Stromal cell of bone marrow (primary cell): ENCODE measurements at regions not wholly inside any gene's neighbourhood (a gene's known extent, or its start where the extent isn't known, plus 50 kb on each side); places are given as distances from the start of the nearest gene placed in this dataset.
"Not testable (repeated sequence)": the region's sequence is repeated elsewhere in the genome, so short reads cannot be mapped to it uniquely, and the experiment has no call there.

Experiments used
- DNase-seq: peaks from one replicate; pipeline ENCODE4 v3.0.0-alpha.2; 2012; ENCODE audit warnings: low read depth

- DNase-seq, result no peak
These were observed 59.7 kb downstream of the NHLRC1 start for GRCh38 chr6:18062733-18063132.

GRCh38 chr6:18058429-18058828 lies 64.0 kb downstream of the NHLRC1 start:
- DNase-seq, result no peak

GRCh38 chr6:18055714-18056382 lies 66.6 kb downstream of the NHLRC1 start:
- no peak for DNase-seq

- no peak for DNase-seq
These were observed 67.4 kb downstream of the NHLRC1 start for GRCh38 chr6:18055098-18055497.

GRCh38 chr6:18053555-18054445 lies 66.4 kb upstream of the KIF13A start:
- no peak for DNase-seq

GRCh38 chr6:18053078-18053477 lies 65.6 kb upstream of the KIF13A start:
- peak; percentile 33 for DNase-seq

DNA sequence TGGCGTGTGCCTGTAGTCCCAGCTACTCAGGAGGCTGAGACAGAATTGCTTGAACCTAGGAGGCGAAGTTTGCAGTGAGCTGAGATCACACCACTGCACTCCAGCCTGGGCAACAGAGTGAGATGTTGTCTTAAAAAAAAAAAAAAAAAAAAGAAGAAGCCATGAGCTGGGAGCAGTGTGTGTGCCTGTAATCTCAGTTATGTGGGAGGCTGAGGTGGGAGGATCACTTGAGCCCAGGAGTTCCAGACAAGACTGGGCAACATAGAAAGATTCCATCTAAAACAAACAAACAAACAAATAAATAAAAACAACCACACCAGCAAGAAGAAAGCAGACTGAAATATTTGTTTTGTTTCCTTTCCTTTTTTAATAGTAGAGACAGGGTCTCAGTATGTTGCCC lies 62.2 kb upstream of the KIF13A start:
- DNase-seq, result no peak

- no peak for DNase-seq
These were observed 61.7 kb upstream of the KIF13A start for GRCh38 chr6:18048953-18049630.

DNA sequence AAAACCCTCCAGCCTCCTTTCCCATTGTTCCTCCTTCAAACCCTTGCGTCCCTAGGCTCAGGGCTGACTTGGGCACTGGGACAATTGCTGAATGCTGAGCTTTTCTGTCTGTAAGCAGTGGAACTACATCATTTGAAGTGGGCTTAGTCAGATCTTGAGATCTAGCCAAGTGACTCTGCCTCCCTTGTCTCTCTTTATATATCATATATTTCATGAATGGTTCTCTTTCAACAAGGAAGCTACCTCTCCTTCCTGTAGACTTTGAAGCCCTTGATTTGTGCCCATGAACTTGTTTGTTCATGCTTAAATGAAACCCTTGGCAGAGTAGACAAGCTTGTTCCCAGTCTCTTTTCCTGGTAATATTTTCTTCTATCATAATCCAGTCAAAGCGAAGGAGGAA lies 60.0 kb upstream of the KIF13A start:
- peak; percentile 47 for DNase-seq

- DNase-seq, result no peak
These were observed 58.1 kb upstream of the KIF13A start for GRCh38 chr6:18045507-18045906.

DNA sequence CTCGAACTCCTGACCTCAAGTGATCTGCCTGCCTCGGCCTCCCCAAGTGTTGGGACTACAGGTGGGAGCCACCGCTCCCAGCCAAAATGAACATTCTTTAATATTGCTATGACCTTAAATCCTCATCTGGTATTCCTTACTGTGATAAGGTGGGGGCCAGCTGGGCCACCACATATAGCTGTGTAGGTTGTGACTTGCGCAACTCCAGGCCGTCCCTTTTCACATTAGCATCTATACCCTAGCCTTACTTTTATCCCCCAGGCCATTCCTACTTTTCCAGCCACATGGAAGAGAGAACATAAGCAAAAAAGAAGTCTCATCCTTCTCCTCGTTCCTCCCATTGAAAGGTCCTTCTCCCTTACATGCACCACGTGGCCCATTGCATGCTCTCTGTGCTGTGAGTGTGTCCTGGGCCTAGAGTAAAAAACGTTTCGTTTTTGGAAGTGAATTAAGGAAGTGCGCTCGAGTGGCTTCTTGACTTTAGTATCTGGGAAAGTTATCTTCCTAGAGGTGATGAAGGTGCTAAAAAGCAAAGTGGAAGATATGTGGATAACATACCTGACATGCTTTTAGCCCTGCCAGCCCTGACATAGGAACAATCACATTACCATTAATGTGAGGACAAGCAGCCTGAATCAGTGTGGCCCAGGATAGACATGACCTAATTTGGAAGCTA lies 56.8 kb upstream of the KIF13A start:
- DNase-seq, result no peak

DNA sequence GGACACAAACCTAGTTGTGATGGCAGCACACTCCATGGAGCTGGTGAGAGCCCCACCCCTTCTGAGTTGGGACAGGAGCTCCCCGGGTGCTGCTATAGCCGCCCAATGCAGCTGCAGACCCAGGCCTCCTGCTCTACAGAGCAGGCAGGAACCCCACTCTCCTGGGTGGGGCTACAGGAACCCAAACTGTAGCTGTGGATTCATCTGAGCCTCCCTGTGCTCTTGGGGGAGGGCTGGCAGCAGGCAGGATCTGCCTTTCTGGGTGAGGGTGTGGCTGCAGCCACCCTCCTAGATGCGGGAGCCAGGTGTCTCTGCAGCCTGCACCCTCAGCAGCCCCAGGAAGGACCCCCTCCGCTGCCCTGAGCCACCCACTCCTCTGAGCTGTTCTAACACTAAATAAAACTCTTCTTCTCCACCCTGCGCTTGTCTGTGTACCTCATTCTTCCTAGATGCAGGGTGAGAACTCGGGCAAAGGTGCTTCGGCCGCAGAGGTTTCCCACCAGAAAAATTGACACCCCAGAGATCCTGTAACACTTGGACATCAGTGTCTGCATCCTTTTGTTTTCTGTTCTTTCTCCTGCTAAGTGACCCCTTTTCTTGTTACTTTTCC lies 55.2 kb upstream of the KIF13A start:
- no peak for DNase-seq

DNA sequence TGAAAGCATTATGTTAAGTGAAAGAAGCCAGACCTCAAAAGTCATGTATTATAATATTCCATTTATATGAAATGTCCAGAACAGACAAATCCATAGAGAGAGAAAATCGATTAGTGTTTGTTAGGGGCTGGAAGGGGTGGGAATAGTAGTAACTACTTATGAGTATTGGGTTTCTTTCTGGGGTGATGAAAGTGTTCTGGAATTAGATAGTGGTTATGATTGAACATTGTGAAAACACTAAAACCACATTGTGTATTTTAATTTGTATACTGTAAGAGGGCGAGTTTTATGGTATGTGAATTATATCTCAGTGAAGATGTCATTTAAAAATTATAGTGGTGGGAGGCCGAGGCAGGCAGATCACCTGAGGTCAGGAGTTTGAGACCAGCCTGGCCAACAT lies 52.0 kb upstream of the KIF13A start:
- DNase-seq, result no peak

- DNase-seq, result not testable (repeated sequence)
These were observed 50.8 kb upstream of the KIF13A start for GRCh38 chr6:18038235-18038634.
